ENCODE measurements at regions not wholly inside any gene's neighbourhood (a gene's known extent, or its start where the extent isn't known, plus 50 kb on each side); places are given as distances from the start of the nearest gene placed in this dataset.
"Not testable (repeated sequence)": the region's sequence is repeated elsewhere in the genome, so short reads cannot be mapped to it uniquely, and the experiment has no call there.

- no peak for ATAC-seq
- no peak for TF ChIP-seq ZFP30 (CRISPR knock-in tag; IDR thresholded peaks at IDR 0.05)
Measured at GRCh38 chr11:11717064-11717725, 95.4 kb upstream of the GALNT18 start.

GRCh38 chr11:11715075-11715474 lies 93.3 kb upstream of the GALNT18 start:
- not testable (repeated sequence) for ATAC-seq

DNA sequence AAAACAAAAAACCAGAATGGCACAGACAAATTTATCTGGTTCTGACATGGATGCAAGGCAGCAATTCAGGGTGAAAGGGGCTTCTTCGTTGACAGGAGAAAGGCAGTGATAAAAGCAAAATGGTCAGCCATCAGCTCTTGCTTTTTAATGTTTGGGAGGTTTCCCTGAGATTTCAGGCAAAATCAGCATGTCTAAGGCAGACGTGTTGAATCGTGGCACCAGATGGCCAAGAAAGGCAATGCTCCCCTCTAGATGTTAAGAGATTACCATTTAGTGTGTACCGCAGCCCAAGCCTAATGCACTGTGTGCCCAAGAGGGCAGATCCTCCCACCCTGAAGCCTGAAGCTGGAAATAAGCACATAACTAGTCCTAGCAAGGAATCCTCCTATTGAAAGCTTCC lies 88.8 kb upstream of the GALNT18 start:
- TF ChIP-seq PPARA (CRISPR knock-in tag; IDR thresholded peaks at IDR 0.05; ENCODE audit: borderline replicate concordance): no peak
- no peak for TF ChIP-seq ZNF565 (CRISPR knock-in tag; conservative IDR thresholded peaks at IDR 0.05; ENCODE audit: low read depth)
- TF ChIP-seq RARB (CRISPR knock-in tag; IDR thresholded peaks at IDR 0.05): no peak
- no peak for TF ChIP-seq ARNTL (CRISPR knock-in tag; IDR thresholded peaks at IDR 0.05; ENCODE audit: borderline replicate concordance, low read depth)
- no peak for TF ChIP-seq SNAI2 (CRISPR knock-in tag; IDR thresholded peaks at IDR 0.05)
- no peak for TF ChIP-seq OSR1 (CRISPR knock-in tag; IDR thresholded peaks at IDR 0.05)
- TF ChIP-seq ZNF8 (CRISPR knock-in tag; IDR thresholded peaks at IDR 0.05): no peak
- no peak for ATAC-seq

- ATAC-seq: no peak
- no peak for TF ChIP-seq BACH2 (CRISPR knock-in tag; IDR thresholded peaks at IDR 0.05; ENCODE audit: borderline replicate concordance)
- no peak for TF ChIP-seq TOX (CRISPR knock-in tag; IDR thresholded peaks at IDR 0.05; ENCODE audit: borderline replicate concordance)
- no peak for TF ChIP-seq ESRRG (CRISPR knock-in tag; IDR thresholded peaks at IDR 0.05)
- no peak for TF ChIP-seq CREB5 (CRISPR knock-in tag; IDR thresholded peaks at IDR 0.05; ENCODE audit: low read depth)
- no peak for TF ChIP-seq ZC3H10 (CRISPR knock-in tag; IDR thresholded peaks at IDR 0.05)
- no peak for TF ChIP-seq GLIS3 (CRISPR knock-in tag; IDR thresholded peaks at IDR 0.05)
- TF ChIP-seq POU6F1 (CRISPR knock-in tag; IDR thresholded peaks at IDR 0.05; ENCODE audit: borderline replicate concordance, low read depth): no peak
- TF ChIP-seq ZNF565 (CRISPR knock-in tag; conservative IDR thresholded peaks at IDR 0.05; ENCODE audit: low read depth): no peak
- no peak for TF ChIP-seq PPARA (CRISPR knock-in tag; IDR thresholded peaks at IDR 0.05; ENCODE audit: borderline replicate concordance)
- TF ChIP-seq ISL1 (CRISPR knock-in tag; IDR thresholded peaks at IDR 0.05): no peak
- no peak for TF ChIP-seq ZFP3 (CRISPR knock-in tag; IDR thresholded peaks at IDR 0.05)
Measured at GRCh38 chr11:11709447-11710239, 87.8 kb upstream of the GALNT18 start.

- TF ChIP-seq BACH2 (CRISPR knock-in tag; IDR thresholded peaks at IDR 0.05; ENCODE audit: borderline replicate concordance) (no peak), CREB5 (CRISPR knock-in tag; IDR thresholded peaks at IDR 0.05; ENCODE audit: low read depth) (no peak), POU6F1 (CRISPR knock-in tag; IDR thresholded peaks at IDR 0.05; ENCODE audit: borderline replicate concordance, low read depth) (no peak), ZNF8 (CRISPR knock-in tag; IDR thresholded peaks at IDR 0.05) (no peak), PPARA (CRISPR knock-in tag; IDR thresholded peaks at IDR 0.05; ENCODE audit: borderline replicate concordance) (no peak)
- ATAC-seq: no peak
Measured at GRCh38 chr11:11708256-11708655, 86.5 kb upstream of the GALNT18 start.

DNA sequence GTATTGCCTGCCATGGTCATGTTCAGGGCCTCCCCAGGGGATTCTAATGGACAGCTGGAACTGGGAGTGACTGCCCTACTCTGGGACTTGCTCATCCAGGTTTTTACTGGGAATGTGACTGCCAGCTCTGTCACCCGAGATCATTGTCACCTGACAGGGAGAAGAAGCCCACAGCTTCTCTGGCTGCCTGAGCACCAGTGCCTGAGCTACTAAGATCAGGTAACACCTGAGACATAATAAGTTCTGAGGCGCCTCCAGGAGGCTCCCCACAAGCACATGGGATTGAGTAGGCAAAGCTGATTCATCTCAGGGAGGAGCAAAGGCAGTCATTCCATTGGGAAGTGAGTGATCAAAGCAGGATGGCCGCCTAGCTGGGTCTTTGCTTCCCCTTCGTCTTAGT lies 84.2 kb upstream of the GALNT18 start:
- no peak for ATAC-seq
- TF ChIP-seq ISL1 (CRISPR knock-in tag; IDR thresholded peaks at IDR 0.05): no peak
- TF ChIP-seq TCF4 (CRISPR knock-in tag; IDR thresholded peaks at IDR 0.05; ENCODE audit: borderline replicate concordance): no peak
- no peak for TF ChIP-seq TSHZ2 (CRISPR knock-in tag; IDR thresholded peaks at IDR 0.05)
- no peak for TF ChIP-seq SNAI2 (CRISPR knock-in tag; IDR thresholded peaks at IDR 0.05)
- no peak for TF ChIP-seq CREB5 (CRISPR knock-in tag; IDR thresholded peaks at IDR 0.05; ENCODE audit: low read depth)
- TF ChIP-seq CSDC2 (CRISPR knock-in tag; IDR thresholded peaks at IDR 0.05): no peak
- no peak for TF ChIP-seq ZNF70 (CRISPR knock-in tag; IDR thresholded peaks at IDR 0.05)
- TF ChIP-seq ARNTL (CRISPR knock-in tag; IDR thresholded peaks at IDR 0.05; ENCODE audit: borderline replicate concordance, low read depth): no peak
- TF ChIP-seq ZC3H10 (CRISPR knock-in tag; IDR thresholded peaks at IDR 0.05): no peak
- no peak for TF ChIP-seq ZNF565 (CRISPR knock-in tag; conservative IDR thresholded peaks at IDR 0.05; ENCODE audit: low read depth)
- TF ChIP-seq TOX (CRISPR knock-in tag; IDR thresholded peaks at IDR 0.05; ENCODE audit: borderline replicate concordance): no peak
